ENCODE measurements at regions not wholly inside any gene's neighbourhood (a gene's known extent, or its start where the extent isn't known, plus 50 kb on each side); places are given as distances from the start of the nearest gene placed in this dataset.

DNA sequence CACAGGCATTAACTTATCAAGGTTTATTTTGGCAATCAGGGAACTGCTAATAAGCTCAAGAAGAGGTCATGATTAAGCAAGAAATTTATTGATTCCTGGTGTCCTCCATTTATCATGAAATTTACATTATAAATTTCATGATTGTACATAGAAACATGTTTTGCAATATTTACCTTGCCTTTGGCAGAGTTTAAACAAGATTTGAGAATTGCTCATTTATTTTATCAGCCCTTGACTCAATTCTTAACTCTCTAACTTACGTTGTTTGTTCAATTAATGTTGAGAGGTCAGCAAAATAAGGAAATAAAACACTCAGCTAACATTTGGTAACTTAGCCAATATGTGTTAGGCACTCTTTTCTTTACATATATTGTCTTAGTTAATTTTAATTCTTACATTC, 286.6 kb downstream of the SLC7A11 start:
- TF ChIP-seq CTCF (IDR thresholded peaks at IDR 0.05) (no peak), POLR2A (IDR thresholded peaks at IDR 0.05) (no peak)
